COLO668 (cell line): ENCODE measurements at regions not wholly inside any gene's neighbourhood (a gene's known extent, or its start where the extent isn't known, plus 50 kb on each side); places are given as distances from the start of the nearest gene placed in this dataset.

ENCODE experiments used
- DNase-seq: peaks from one replicate; lab custom pipeline; 2025; ENCODE audit not compliant: unreplicated experiment; lab: John Stamatoyannopoulos, UW

DNA sequence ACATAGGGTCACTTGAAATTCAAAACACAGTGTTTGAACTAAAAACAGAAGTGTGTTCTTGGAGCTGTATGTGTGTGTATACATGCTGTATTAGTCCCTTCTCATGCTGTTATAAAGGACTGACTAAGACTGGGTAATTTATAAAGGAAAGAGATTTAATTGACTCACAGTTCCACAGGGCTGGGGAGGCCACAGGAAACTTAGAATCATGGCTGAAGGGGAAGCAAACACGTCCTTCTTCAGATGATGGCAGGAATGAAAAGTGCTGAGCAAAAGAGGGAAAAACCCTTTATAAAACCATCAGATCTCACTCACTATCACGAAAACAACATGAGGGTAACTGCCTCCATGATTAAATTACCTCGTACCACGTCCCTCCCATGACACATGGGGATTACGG lies 224.1 kb downstream of the BCAT1 start:
- DNase-seq, result no peak

DNA sequence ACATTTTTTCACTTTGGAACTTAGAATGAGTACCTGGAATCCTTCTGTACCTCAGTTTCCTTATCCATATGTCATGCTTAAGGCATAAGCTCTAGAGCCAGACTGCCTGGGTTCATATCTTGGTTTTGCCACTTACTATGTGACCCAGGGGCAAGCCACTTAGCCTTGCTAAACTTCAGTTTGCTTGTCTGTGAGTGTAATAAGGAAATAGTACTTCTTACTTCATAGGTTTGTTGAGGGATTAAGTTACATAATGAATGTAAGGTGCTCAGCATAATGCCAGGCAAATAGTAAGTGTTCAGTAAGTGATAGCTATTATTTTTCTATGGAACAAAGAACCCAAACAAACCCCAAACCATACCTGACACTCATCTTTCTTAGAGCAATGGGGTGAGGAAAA lies 225.1 kb downstream of the BCAT1 start:
- no peak for DNase-seq

DNA sequence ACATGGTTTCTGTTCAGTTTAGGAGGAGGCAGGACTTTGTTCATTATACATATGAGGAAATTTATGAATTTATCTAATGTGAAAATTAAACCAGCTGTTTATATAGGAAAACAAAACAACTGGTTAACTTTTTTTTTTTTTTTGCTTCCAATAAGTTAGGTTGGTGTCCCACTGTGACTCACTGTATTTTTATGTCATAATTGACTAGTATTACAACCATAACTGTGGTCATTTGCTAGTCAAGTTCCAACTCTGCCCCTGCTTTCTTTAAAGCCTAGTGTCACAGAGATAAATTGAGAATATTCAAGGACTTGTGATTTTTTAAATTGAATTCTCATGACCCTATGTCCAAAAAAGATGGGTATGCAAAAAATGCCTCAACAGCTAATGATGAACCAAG lies 227.7 kb downstream of the BCAT1 start:
- DNase-seq, result no peak

DNA sequence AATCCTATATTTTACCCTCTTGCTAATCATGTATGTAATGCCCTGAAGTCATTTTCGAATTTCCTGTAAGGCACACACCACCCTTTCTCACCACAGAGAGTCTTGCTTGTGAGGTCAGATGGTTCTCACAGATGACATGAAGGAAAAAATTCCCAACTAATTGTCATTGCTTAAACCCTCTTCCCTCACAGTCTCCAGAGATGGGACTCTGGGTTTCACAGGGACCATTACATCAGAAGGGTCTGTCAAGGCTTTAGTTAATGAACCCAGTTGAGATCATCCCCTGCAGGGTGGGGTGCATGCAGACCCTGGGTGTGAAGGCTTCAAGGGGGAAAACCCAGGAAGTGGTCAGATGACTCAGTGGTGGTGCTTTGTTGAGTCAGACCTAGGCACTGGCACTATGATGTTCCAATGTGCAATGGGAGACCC lies 229.6 kb downstream of the BCAT1 start:
- DNase-seq, result no peak

DNA sequence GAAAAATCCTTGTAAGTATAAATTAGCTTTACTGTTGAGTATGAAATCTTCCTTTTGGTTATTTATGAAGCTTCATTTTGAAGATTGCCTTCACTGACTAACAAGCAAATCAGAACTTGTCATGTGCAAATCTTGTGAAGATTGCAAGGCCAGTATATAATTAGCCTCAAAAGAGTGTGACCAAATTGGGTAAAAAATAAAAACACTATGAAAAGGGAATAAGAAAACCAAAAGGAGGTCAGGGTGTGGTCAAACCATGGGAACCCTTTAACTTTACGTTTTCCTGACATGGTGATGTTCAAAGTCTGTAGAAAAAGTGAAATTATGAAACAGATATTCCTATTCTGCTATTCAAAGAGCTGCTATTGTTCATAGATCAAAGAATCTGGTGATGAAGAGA lies 230.3 kb downstream of the BCAT1 start:
- no peak for DNase-seq

DNA sequence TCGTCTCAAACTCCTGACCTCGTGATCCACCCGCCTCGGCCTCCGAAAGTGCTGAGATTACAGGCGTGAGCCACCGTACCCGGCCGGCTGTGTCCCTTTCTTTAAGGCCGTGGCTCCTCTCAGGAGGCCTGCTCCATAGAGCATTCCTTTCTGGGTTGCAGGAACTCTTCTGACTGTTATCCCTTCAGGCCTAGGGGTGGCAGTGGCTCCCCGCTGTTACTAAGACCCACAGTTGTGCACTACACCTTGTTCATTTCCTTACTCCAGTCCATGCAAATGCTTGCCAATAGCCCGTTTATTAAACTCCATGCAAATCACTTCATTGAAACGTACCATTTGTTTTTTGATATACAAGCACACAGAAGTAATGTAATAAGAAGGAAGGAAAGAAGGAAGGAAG lies 234.7 kb downstream of the BCAT1 start:
- DNase-seq, result no peak

DNA sequence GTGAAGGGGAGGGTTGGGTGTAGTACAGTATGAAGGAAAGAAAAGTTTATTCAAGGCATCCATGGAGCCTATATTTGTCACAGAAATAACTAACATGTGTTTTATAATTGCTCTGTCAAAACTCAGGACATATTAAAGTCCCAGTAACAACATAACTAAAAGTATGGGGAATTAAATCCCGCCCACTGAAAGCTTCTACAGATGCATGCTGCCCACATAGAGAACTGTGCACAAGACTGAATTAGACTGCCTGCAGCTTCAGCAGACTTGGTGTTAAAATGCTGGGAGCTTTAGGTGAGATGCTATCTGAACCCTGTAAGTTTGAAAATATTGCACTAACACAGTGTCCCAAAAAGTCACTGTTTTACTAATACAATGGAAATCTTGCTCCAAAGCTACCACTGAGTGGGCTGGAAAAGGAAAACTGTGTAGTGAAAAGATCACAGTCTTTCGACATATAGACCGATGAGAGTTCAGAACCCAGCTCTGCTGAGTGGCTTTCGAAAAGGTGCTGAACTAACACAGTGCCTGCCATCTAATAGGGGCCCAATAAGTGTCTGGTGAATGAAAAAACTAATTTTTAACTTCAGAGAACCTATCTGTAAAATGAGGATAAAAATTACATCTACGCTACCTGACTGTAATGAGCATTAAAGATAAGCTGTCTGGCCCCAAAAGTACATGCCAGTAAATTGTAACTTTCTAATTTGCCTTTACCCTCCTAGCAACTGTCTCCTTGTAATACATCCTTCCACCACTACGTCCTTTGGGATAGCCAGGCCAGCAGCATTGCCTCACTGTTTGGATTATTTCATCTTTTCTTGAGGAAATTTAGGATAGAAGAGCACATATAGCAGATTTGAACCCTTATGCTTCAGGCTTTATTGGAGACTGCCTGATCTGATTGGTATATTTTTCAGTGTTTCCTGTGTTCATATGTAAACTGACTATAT lies 237.6 kb downstream of the BCAT1 start:
- DNase-seq, result no peak

DNA sequence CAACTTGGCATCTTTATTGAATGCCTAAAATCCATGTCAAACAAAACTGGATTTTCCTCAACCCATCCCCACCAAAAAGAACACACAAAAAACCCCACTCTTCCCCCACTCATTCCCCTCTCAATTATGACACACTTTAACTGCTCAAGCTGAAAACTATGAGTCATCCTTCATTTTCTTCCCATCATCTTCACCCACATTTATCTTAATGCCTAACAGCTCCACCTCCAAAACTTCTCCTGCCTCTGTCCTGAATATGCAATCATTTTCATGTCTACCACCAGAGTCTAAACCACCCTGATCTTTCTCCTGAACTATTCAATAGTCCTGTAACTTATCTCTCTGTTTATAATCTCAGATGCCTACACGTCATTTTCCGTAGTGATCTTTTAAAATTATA lies 239.7 kb downstream of the BCAT1 start:
- DNase-seq, result no peak

DNA sequence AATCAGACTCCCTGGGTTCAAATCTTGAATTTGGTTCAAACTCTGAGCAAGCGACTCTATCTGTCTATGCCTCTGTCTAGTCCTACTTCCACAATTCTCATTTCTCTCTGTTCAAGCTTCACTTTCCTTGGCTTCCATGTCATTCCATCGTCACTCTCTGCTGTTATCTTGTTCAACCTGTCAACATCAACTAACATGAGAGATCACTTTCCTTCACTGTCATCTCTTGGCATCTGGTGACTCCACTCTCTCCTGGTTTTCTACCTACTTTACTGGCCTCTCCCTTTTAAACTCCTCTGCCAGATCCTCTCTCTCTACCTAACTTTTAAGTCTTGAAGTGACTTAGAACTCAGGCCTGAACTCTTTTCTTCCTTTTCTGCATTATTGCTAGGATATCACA lies 240.2 kb downstream of the BCAT1 start:
- DNase-seq, result no peak

DNA sequence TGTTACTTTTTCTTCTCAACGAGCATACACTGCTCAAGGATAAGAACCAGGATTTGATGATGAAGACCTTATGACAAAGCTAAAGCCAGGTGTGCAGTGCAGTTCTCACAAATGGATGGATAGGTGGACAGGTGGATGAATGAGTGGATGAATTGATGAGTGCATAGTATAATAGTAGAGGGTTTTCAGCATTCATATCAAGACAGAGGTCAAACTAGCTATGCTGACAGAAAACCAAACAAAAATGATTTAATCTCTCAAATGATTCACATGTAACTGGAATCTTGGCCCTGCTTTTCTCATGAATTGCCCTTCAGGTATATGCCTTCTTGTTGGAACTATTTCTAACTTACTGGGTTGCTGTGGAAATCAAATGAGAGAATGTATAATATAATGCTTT lies 240.9 kb downstream of the BCAT1 start:
- no peak for DNase-seq

DNA sequence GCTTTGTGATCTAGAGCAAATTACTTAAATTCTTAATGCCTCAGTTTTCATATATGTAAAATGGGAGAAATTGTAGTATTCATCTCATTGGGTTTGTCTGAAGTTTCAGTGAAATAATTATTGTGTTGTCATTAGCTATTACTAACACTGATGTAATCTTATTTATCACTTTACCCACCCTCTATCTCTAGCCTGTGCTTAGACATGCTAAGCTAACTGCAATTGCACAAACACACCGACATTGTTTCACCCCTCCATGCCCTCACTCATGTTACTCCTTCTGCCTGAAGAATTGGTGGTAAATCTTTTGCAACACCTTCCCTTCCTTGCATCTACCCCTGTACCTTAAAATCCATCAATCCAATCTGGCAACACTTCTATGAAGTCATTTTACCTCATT lies 241.6 kb downstream of the BCAT1 start:
- DNase-seq, result no peak

DNA sequence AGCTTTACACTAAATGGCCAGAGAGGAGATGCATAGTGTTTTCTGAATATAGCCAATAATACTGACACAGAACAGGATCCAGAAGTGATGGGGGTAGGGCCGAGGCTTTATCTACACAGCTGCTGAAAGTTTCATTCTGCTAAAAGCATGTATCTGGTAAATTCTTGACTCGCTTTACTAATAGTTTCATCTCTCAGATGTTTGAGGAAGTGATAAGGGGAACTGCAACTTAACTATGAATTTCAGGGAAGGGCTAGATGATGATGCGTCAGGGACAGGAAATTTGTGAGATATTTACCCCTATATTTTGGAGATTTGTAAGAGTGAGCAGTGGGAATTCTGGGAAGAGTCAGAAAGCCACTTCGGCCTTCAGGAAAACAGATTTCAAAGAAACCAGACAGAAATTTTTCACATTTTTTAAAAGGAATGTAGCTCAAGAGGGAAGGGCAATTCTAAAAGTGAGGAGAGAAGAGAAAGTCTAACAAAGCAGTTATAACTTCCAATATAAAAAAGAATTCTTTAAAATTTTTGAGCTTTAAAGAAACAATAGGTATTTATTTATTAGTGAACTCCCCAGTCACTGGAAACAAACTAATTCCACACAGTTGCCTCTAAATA lies 243.1 kb downstream of the BCAT1 start:
- no peak for DNase-seq

DNA sequence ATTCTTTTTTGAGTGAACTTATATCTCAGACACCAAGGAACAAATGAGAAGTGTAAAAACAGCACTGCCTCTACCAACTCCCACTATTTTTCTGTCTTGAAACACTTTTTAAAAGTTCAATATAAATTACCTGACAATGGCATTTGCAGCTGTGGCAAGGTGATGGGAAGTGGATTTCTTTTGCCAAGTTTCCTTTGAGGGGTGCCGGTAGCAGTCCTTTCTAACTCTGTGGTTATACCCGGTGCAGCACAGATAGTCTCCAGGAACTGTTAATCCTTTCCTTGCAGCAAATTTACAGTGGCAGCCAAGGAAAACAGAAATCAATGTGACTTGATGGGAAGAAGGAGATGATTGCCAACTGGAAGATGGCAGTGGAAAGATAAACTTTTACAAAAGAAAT lies 243.7 kb downstream of the BCAT1 start:
- no peak for DNase-seq

DNA sequence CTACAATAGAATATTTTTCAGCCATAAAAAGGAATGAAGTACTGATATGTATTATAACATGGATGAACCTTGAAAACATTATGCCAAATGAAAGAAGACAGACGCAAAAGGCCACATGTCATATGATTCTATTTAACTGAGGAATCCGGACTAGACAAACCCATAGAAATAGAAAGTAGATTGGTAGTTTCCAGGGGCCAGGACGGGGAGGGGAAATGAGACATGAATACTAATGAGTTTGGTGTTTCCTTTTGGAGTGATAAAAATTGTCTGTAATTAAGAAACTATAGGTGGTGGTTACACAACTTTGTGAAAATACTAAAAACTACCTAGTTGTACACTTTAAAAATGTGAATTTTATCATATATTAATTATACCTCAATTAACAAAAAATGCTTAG lies 247.6 kb downstream of the BCAT1 start:
- DNase-seq, result no peak

DNA sequence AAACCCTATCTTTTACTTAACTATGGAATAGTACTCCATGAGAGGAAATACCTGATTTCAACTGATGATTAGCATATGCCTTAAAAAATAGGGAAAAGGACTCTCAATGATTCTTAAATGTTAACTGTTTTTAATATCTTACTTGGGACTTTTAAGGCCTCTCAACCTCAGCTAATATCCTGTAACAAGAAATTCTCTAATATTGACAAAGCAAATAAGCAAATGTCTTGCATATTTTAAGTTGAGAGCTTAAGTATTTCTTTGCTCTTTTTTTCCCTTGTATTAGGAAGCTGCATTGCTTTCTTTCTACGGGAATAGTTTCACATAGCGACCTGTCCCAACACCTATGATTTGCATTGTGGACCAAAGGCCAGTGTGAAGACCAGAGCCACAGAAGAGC lies 249.9 kb downstream of the BCAT1 start:
- no peak for DNase-seq

DNA sequence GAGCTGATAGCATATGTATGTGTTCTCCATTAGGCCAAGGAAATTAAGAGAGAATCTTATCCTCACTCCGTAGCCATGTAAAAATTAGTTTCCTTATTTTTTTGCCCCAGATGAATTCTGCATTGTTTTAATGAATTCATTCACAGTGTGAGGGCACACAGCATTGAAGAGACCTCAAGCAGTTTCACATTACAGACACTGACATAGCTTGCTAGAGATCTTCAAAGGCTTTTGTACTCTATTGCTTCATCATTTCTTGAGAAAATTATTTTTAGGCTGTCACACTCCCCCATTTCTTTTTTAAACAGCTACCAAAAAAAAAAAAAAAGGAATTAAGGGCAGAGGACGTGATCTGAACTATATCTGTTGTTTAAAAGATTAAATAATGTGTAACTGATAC lies 251.1 kb downstream of the BCAT1 start:
- no peak for DNase-seq

DNA sequence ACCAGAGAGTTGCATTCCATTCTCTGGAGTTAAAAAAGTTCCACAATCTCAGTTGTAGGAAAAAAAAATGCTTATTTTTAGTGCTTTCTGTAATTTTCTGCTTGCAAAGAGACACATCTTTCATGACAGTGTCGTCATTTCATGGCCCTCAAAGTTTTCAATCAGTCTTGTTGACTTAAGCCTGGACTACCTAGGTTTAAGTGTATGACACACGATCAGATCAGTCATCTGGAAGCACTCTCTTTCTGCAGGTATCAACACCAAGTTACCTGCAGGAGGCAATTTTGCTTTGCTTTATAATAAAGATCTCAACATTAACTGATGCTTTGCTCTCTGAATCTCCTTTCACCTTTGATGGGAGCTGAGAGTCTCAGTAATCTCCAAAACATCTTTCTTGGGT lies 251.6 kb downstream of the BCAT1 start:
- no peak for DNase-seq

DNA sequence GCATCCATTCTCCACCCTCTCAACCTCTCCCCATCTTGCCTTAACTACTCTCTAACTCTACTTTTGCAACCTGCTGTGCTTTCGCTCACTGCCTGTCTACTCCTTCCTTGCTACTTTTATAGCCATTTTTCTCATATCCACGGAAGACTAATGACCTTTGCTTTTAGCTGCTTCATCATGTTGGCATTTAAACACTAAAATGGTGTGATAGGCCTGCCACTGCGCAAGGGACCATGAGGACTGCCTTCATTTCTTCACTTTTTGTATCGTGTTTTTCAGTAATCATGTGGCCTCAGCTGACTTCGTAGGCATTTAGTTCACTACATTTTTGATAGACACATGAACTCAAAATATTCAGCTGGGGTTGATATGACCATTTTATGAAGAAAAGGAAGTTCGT lies 252.1 kb downstream of the BCAT1 start:
- DNase-seq, result no peak

DNA sequence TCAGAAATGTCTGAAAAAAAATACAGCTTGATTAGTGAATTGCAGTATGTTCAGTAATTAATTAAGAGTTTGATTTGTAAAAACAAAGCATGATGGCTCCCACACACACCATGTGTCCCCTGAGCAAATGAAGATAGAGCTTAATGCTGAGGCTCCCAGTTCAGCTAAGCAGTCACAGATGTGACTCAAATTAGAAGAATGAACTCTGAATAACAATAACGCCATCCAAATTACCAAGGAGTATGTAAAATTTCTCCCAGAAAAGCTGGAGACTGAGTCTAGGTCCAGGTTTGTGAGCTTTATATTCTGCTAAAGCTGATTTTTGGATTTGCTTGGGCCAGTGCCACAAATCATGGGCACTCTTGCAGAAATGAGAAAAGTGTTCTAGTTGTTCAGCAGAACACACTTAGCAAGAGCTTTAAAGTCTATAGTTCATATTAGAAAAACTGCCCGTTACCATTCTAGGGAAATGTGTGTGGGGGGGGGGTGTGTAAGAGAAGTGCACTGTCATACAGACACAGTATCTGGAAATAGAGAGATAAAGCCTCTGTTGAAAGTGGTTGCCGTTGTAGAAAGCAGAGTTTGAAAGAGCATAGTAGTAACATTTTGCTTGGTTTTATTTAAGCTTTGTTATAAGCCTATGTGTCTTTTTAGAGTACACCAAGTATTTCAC lies 253.1 kb downstream of the BCAT1 start:
- no peak for DNase-seq

DNA sequence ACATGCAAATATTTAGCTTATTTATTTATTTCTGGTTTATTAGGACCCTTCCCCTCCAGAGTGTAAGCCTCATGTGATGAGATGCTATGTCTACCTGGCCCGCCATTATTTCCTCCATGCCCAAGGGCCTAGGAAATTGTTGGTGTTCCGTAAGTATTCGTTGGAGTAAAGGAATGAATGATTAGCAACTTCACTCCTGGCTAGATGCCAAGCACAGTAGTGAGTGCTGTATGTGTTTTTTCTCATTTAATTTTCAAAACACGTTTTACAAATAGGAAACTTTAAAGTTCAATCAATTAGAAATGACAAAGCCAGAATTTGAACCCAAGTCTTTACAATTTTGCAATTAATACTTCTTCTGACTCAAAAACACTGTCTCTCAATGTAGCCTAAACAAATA lies 253.8 kb downstream of the BCAT1 start:
- DNase-seq, result no peak

DNA sequence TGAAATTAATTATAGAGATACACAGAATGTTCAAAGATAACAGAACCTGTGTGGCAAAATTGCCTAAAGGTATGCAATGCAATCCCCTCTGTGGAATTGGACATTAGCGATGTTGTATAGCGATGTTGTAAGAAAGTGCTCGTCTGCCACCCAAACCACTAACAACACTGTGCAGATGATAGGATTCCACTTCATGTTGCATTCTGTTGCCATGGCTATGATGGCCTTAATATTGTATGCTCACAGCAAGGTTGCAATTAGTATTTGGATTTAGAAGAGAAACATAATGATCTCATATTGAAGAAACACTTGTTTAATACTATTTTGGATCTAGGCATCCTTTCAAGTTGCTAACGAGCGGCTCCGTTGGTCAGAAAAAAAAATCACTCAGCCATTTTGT lies 260.3 kb downstream of the BCAT1 start:
- DNase-seq, result no peak

DNA sequence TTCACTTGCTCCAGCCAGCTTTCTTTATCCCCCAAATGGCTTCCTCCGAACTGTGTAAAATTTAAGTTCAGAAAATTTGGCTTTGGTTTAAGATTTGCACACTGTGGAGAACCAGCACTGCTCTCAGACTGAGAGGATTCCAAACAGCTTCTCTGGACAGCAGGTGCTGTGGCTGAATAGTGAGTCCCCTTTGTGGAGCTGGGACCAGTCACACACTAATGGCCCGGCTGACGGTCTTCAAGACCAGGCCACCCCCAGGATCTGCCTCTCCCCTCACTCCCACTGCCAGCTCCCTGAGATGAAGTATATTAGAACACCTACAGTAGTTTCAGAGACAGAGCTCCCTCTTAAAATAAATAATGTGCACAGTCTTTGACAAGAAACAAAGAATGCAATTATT lies 267.3 kb downstream of the BCAT1 start:
- DNase-seq, result no peak
